ENCODE measurements at regions not wholly inside any gene's neighbourhood (a gene's known extent, or its start where the extent isn't known, plus 50 kb on each side); places are given as distances from the start of the nearest gene placed in this dataset.

- no peak for TF ChIP-seq CTCF (conservative IDR thresholded peaks at IDR 0.05)
- no peak for TF ChIP-seq EZH2 (IDR thresholded peaks at IDR 0.05; ENCODE audit: low read depth)
These were observed 163.7 kb downstream of the CDC14C start for GRCh38 chr7:49088017-49088416.

All from PC-9 (cell line).